IMR-90 (cell line): ENCODE measurements at regions not wholly inside any gene's neighbourhood (a gene's known extent, or its start where the extent isn't known, plus 50 kb on each side); places are given as distances from the start of the nearest gene placed in this dataset.

ENCODE experiments used
- POLR2A ChIP-seq: IDR thresholded peaks from 2 replicates; pipeline ENCODE4 v1.6.1; 2012; ENCODE audit warnings: mild to moderate bottlenecking, low read depth, low read length
- RAD21 ChIP-seq: IDR thresholded peaks from 2 replicates; pipeline ENCODE4 v1.6.1; 2012; ENCODE audit warnings: low read length, improper control_type of control experiment
- TF ChIP-seq, protein P1 (sequence below): conservative IDR thresholded peaks from 2 replicates; pipeline ENCODE4 v1.5.1; 2012; ENCODE audit warnings: mild to moderate bottlenecking, low read depth, low read length, improper control_type of control experiment

DNA sequence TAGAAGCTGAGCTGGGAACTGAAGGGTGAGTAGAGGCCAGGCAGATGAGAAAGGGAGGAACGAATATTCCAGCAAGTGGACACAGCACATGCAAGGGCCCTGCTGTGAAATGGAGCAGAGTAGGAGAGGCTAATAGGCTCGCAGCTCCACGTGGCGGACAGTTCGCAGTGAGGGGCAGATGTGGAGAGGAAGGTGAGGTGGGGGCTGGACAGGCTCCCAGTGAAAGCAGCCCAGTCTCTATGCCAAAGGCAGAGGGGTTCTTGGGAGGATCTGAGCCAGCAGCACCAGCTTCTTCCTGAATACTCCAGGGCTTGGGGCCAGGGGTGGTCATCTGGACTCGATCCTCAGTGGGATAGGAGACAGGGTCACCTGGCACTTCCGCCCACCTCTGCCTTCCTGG is 81.0 kb downstream of the CEBPB start:
- TF ChIP-seq RAD21, result no peak
- TF ChIP-seq, protein P1, sequence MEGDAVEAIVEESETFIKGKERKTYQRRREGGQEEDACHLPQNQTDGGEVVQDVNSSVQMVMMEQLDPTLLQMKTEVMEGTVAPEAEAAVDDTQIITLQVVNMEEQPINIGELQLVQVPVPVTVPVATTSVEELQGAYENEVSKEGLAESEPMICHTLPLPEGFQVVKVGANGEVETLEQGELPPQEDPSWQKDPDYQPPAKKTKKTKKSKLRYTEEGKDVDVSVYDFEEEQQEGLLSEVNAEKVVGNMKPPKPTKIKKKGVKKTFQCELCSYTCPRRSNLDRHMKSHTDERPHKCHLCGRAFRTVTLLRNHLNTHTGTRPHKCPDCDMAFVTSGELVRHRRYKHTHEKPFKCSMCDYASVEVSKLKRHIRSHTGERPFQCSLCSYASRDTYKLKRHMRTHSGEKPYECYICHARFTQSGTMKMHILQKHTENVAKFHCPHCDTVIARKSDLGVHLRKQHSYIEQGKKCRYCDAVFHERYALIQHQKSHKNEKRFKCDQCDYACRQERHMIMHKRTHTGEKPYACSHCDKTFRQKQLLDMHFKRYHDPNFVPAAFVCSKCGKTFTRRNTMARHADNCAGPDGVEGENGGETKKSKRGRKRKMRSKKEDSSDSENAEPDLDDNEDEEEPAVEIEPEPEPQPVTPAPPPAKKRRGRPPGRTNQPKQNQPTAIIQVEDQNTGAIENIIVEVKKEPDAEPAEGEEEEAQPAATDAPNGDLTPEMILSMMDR, result no peak
- TF ChIP-seq POLR2A, result no peak
